UCSD-AML1 (cell line): ENCODE measurements at regions not wholly inside any gene's neighbourhood (a gene's known extent, or its start where the extent isn't known, plus 50 kb on each side); places are given as distances from the start of the nearest gene placed in this dataset.
"Not testable (repeated sequence)": the region's sequence is repeated elsewhere in the genome, so short reads cannot be mapped to it uniquely, and the experiment has no call there.

Source experiments
- DNase-seq: peaks from one replicate; lab custom pipeline; 2025; ENCODE audit not compliant: unreplicated experiment; lab: John Stamatoyannopoulos, UW

GRCh38 chr16:48105976-48106375 is 49.8 kb downstream of the ABCC12 start:
- no peak for DNase-seq

GRCh38 chr16:48105456-48105855 is 50.3 kb downstream of the ABCC12 start:
- no peak for DNase-seq

DNA sequence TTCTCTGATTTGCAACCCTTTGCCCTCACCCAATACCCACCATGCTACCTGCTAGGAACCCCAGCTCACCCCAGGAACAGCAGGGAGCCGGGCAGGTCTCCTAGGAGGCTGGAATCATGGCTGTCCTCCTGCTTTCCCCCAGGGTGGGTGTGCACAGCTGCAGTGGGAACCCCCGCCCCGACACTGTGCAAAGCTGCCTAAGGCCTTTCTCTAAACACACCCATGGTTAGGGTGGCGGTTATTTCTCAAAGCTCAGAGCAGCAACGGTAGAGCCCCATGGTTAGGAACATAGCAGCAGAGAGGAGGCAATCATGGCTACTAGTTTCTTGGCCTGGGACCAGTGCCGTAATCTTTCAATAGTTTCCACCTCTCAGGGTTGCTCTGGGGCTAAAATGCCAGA is 52.2 kb downstream of the ABCC12 start:
- no peak for DNase-seq

DNA sequence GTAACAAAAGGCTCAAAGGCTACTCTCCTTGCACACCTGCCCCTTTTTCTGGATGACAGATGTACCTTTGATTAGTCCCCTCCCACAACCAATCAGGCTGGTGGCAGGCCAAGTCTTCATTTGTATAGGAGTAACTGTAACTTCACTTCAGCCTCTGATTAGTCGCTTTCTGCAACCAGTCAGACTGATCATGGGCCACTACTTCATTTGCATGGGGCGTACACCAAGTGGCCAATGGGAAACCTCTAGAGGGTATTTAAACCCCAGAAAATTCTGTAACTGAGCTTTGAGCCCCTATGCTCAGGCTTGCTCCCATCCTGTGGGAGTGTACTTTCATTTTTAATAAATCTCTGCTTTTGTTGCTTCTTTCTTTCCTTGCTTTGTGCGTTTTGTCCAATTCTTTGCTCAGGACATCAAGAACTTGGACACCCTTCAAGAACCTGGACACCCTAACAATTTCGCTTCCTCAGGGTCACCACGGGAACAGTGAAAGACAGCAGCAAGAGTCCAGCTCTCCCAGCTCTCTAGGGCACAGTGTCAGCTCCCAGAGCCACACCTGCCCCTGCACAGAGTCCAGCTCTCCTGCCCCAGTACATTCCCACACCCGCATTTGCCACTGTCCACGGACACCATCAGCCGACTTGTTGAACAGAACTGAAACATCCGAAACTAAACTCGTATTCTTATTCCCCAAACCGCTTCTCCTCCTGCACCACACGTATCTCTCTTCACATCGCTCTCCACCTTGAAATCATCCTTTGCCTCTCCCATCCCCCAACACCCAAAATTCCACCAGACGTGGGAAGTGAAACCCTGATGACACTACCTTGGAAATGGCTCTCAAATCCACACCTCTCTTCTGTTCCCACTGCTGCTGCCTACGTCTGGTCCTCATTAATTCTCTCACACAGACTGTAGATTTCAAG is 53.4 kb downstream of the ABCC12 start:
- DNase-seq: no peak

DNA sequence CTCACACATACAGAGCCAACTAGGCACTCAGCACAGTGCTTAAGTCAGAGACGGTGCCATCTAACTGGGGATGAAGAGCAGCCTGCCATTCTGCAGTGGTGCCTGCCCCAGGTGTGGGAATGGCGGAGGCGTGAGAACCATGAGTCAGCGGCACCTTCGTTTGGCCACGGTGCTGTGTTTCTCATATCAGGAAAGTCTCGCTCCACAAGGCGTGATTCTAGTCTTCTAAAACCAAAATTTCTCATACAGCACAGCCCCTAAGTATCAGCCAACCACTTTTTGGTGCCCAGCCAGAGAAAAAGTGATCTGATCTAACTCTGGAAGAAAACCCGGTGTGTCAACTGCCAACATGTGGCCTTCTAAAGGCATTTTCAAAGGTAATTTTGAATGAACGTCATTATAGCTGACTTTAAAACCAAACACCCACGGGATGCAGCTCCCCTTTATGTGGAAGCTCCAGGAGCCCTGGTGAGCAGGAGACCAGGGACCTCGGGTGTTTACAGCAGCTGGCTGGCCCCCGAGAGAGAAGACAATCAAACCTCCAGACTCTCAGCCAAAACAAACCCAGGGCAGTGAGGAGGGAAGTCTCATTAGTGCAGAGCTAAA is 54.6 kb downstream of the ABCC12 start:
- no peak for DNase-seq

GRCh38 chr16:48099455-48099854 is 56.3 kb downstream of the ABCC12 start:
- no peak for DNase-seq

GRCh38 chr16:48098472-48098871 is 57.3 kb downstream of the ABCC12 start:
- DNase-seq: no peak

DNA sequence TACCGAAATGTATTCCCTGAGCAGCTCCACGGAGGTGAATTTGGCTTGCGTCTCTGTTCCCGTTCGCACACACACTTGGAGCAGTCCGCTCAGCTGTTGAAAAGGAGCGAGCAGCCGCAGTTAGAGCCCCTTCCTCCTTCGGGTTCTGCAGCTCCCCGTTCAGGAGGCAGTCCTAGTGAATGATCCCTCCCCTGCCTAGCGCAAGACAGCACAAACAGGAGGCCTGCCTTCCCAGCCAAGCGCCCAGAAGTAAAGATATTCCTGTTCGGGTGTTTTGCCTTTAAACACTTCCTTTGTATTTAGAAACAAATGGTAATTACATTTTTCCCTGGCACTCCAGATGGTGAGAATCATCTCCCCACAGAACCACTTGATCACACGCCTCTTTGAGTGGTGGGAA is 64.7 kb downstream of the ABCC12 start:
- DNase-seq: no peak

GRCh38 chr16:48089053-48089792 is 66.6 kb downstream of the ABCC12 start:
- no peak for DNase-seq

DNA sequence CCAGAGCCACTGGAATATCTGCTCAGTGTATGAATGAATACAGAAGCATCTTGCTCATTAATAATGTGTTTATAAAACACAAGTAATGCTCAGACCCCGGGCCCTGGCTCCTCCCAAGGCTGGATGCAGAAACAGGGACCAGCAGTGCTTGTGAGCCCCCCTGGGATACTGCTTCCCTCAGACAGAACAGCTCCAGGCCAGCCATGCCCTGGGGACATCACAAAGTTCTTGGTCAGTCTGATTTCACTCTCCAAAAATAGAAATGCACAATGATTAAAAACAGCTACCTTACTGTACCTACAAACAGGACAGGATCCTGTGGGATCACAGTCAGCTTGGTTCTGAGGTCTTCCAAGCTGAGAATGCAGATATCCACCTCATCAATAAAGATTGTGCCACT is 68.2 kb downstream of the ABCC12 start:
- no peak for DNase-seq

DNA sequence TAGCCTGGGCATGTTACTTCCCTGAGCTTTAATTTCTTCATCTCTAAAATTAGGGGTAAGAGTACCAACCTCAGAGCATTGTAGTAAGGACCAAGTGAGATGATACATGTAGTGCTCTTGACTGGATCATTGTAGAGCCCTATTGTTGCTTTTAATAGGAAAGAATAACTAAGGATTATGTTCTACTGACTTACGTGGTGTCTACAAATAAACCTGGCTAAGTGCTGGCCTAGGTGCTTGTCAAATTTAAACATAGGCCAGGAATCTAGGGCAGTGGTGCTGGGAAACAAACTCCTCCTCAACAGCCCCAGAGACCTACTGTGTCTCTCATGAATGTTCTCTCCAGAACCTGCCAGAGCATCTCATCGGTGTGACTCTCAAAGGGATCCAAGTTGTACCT is 69.4 kb downstream of the ABCC12 start:
- no peak for DNase-seq

DNA sequence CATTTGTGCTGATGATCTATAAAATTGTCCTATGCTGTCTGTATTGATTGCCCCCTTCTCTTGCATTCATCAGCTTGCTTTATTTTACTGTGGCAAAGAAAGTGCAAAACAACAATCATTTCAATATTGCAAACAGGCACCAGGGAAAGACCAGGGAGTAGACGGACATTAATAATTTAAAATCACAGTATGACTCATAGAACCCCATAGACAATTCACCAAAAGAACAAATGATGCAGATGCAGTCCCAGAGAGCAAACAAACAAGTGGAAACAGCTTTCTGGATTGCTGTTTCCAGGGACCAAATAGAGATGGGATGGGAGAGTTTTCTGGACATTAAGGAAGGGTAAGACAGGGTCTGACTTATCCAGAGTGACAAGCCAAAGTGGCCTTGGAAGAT is 70.1 kb downstream of the ABCC12 start:
- DNase-seq: no peak

DNA sequence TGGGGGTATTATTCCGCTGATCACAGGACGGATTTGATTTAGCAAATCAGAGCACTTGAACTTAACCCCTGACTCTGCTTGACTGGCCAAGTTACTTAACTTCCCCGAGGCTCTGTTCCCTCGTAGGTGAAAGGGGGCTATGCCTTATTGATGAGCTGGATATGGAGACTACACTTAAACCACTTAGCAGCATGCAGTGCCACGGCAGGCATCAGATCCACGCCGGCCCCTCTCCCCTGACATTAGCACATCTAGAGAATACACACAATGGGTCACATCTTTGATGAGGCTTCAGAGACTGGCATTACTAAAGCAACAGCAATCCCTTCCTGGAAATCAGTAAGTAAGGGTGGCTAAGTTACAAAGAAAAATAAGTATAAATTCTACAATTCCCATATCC is 71.0 kb downstream of the ABCC12 start:
- DNase-seq: no peak

GRCh38 chr16:48082516-48082915 is 73.3 kb downstream of the ABCC12 start:
- DNase-seq: no peak

GRCh38 chr16:48081656-48082055 is 74.1 kb downstream of the ABCC12 start:
- DNase-seq: no peak

GRCh38 chr16:48076455-48077012 is 79.3 kb downstream of the ABCC12 start:
- DNase-seq: no peak

- no peak for DNase-seq
Measured at GRCh38 chr16:48075398-48075797, 80.4 kb downstream of the ABCC12 start.

- DNase-seq: no peak
Measured at GRCh38 chr16:48067388-48067787, 88.4 kb downstream of the ABCC12 start.

GRCh38 chr16:48064971-48065370 is 90.8 kb downstream of the ABCC12 start:
- DNase-seq: no peak

GRCh38 chr16:48062681-48063080 is 93.1 kb downstream of the ABCC12 start:
- DNase-seq: no peak

DNA sequence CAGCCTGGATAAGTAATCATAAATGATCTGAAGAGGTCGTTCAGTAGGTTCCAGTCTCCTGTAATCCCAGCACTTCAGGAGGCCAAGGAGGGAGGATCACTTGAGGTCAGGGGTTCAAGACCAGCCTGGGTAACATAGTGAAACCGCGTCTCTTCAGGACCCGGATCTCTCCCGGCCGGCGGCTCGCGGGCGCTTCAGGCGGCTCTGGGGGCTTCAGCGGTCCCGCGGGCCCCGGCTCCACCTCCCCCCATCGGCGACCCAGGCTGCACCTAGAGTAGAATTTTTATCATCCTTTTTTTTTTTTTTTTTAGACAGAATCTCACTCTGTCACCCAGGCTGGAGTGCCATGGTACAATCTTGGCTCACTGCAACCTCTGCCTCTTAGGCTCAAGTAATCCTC is 95.9 kb downstream of the ABCC12 start:
- no peak for DNase-seq

DNA sequence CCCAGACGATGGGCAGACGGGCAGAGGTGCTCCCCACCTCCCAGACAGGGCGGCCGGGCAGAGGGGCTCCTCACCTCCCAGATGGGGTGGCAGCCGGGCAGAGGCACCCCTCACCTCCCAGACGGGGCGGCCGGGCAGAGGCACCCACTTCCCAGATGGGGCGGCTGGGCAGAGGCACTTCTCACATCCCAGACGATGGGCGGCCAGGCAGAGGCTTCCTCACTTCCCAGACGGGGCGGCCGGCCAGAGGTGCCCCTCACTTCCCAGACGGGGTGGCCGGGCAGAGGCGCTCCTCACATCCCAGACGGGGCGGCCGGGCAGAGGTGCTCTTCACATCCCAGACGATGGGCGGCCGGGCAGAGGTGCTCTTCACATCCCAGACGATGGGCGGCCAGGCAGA is 96.6 kb downstream of the ABCC12 start:
- DNase-seq: not testable (repeated sequence)
